Myocyte (in vitro differentiated cells): ENCODE measurements at regions not wholly inside any gene's neighbourhood (a gene's known extent, or its start where the extent isn't known, plus 50 kb on each side); places are given as distances from the start of the nearest gene placed in this dataset.

ENCODE experiments used
- DNase-seq: peaks from one replicate; pipeline ENCODE4 v3.0.0-alpha.2; 2012; ENCODE audit warnings: low read depth

DNA sequence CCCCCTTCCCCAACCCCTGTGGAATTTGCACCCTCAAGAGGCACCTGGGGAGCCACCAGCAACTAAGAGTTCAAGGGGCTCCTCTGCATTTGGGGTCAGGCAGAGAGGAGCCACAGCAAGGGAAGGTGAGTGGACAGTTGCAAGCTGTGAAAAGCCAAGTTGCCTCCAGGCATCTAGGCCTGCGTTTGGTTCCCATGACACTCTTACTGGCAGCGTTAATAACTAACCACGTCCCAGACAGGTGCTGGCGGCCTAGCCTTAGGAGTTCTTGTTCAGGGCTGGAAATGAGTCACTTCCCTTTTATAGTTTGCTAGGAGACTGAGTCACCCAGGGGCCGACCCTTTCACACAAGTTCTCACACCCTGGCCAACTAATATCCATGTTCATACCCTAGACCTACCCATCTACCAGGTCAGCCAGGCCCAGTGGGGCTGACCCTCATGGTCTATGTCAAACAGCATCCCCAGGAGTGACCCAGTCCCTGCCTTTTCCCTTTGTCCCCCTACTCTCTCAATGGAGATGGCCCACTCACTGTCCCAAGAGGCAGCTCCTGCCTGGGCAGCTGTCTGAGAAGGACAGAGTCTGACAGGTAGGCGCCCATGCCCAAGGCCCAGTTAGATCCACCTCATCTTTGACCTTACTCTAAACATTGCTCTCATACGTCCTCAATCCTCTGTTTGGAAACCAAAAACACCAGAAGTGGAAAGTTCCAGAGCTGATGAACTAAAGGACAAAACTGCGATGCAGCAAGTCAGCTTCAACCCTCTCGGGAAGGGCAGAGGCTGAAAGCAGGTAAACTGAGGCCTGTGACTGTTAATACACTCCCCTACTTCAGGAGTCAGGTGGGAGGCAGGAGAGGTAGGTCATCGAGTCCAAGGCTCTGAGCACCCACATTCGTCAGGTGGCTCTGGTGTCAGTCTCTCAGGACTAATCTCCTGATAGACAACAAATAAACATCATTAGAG is 300.6 kb downstream of the SOX9 start:
- DNase-seq, result peak; percentile 99

DNA sequence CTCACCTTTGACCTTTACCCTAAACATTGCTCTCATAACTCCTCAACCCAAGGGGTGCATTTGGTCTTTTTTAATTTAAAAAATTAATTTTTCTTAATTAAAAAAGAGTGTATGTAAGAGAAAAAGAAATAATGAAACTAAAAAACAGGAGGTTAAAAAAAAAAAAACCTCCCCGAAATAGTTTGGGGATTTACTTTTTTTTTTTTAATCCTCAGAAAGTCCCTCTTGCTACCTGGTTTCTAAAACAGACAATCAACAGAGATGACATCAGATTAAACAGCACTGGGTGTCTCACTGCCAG is 301.3 kb downstream of the SOX9 start:
- no peak for DNase-seq

DNA sequence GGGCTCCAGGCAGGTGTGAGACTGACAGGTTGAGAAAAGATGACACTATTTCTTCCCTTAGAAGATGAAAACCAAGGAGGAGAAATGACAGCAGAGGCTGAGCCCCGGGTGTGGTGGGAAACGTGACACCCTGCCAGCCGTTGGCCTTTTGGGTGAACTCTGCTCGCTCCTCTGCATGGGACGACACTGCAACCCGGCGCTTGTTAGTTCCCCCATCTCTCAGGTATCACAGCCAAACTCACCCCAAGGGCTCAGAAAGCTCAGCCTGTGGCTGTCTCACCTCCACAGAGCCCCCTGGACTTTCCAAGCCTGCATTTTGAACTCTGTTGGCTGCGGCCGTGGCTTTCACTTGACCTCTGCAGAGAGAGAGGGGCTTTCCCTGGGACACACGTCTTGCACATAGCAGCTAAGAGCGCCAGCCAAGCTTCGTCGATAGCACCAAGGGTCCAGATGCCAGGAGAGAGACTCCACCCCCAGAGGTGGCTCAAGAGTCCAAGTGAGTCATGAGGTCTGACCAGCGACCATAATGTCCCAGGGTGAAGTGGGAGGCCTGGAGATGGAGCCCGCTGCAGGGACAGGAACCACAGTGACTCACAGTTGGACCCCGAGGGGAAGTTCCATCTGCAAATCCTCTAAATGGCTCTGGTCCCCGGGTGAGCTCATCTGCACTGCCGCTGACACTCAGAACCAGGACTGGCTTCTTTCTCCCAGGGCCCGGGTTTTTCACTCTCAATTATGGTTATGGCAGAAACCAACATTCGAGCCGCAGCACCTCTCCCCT is 301.9 kb downstream of the SOX9 start:
- DNase-seq, result peak; percentile 97

DNA sequence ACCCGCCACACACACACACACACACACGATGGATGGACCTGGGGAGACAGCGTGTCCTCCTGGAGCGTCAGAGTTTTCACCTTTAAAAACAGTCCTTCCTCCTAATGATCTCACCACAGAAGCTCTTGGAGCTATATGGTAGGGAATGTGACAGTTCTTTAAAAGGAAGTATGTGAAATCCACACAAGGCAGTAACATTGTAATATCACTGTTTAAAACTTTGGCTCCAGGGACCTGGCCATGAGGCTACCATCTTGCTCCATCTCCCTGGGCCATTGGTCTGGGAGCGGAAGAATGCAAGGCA is 302.4 kb downstream of the SOX9 start:
- no peak for DNase-seq

GRCh38 chr17:72423718-72424117 is 302.9 kb downstream of the SOX9 start:
- no peak for DNase-seq

DNA sequence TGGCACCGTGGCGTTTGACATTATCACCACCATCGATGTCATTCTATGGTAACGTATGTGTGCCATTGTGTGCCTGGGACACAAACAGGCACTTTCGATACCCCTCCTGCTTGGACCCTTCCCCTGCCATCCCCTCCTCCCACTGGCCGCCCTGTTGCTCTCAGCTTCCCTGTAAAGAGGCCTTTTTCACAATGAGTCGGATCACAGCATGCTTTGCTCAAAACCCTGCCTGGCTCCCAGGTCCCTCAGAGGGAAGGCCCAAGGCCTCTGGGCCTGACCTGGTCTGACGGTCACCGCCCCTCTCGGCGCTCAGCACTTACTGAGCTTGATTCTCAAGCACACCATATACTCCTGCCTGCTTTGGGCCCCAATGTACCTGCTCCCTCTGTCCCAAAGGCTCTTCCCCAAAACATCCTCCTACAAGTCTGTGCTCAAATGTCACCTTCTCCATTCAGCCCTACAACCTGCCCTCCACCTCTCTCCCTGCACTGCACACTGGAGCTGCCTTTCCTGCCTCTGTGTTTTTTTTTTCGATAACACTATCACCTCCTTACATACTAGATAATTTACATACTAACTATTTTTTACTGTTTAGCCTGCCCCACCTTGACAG is 303.8 kb downstream of the SOX9 start:
- DNase-seq, result no peak

- no peak for DNase-seq
Observed at GRCh38 chr17:72425133-72425793, 304.4 kb downstream of the SOX9 start.

GRCh38 chr17:72425794-72426168 is 305.0 kb downstream of the SOX9 start:
- no peak for DNase-seq

GRCh38 chr17:72426321-72426720 is 305.5 kb downstream of the SOX9 start:
- no peak for DNase-seq

DNA sequence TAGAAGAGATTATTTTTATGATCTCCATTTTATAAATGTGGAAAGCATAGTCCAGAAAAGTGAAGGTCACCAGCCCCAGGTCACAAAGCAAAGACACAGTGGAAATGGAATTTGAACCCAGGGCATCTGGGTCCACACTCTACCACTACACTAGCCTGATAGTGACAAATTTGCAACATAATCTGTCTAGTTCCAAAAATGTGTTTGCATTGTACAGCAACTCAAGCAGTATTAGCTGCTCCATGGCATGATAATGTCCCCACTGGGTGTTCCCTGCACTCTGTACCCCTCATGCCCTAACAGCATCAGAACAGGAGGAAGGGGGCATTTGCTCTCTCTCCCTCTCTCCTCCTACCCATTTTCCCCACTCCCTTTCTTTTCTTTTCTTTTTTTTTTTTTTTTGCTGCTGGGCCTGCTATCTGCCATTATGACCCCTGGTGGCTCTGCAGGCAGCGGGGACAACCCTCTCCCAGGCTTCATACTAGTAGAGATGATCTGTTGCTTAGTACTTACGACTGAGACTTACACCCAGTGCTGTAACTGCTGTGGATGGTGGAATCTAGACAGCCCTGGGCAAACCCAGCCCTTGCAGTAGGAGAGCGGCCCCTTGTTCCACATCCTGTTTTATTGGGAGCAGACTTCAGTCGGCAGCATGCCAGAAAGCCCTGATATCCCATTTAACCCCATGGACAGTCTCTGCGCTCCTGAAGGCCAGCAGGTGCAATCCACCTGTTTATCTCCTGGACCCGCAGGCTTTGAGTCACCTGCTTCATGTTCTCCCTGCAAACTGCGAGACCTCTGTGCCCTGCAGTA is 306.3 kb downstream of the SOX9 start:
- no peak for DNase-seq

DNA sequence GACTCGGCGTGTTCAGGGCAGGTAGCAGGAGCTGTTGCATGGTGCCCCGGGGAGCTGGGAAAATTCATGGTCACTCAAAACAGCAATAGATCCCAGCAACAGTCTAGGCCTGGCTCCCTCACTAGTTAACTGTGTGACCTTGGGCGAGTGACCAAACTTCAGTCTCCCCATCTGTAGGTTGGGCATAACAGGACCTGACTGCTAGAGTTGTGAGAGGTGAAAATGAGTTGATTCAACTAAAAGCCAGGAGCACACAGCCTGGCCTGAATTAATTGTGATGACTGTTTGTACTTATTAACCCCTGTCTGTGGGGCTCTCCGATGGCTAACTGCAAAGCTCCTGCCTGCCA is 306.9 kb downstream of the SOX9 start:
- DNase-seq, result no peak

- no peak for DNase-seq
Observed at GRCh38 chr17:72429066-72429638, 308.3 kb downstream of the SOX9 start.

GRCh38 chr17:72430611-72431432 is 310.0 kb downstream of the SOX9 start:
- DNase-seq, result peak; percentile 91

- peak; percentile 39 for DNase-seq
Observed at GRCh38 chr17:72432143-72432621, 311.4 kb downstream of the SOX9 start.

- DNase-seq, result no peak
Observed at GRCh38 chr17:72432881-72433280, 312.1 kb downstream of the SOX9 start.

GRCh38 chr17:72433797-72434196 is 313.0 kb downstream of the SOX9 start:
- DNase-seq, result no peak

GRCh38 chr17:72434581-72434980 is 313.8 kb downstream of the SOX9 start:
- DNase-seq, result no peak

DNA sequence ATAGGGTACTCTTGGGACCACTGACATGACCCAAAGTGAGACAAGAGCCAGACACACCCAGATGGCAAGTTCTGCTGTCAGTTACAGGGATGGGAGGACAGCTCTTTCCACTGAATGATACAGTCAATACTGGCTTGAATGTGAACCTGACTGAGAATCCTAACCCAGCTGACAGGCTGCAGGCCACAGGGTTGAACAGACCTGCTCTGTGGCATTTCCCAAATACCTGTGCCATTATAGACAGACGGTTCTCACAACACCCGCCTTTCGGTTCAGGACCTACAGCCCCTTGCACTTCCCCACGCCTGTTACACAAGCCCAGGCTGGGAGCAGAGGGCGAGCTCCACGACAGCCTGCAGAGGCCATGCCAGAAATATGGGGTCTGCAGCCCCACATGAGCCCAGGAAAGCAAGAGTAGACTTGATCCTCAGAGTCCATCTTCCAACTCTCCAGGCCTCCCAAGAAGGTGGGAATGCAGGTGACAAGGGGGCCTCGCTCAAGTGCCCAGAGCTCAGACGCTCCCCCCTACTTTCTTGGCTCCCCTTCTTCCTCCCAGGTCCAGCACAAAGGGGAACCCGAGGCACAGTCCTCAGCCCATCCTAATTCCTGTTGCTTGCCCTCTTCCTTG is 314.3 kb downstream of the SOX9 start:
- DNase-seq, result no peak

- DNase-seq, result no peak
Observed at GRCh38 chr17:72438783-72439182, 318.0 kb downstream of the SOX9 start.
